Caco-2 (cell line): ENCODE measurements at regions not wholly inside any gene's neighbourhood (a gene's known extent, or its start where the extent isn't known, plus 50 kb on each side); places are given as distances from the start of the nearest gene placed in this dataset.

ENCODE experiments used
- BruUV-seq: library from RNA; stranded (reverse); fragments of 400-500 nt; replicated peaks from 2 replicates; lab custom pipeline; 2021; lab: Mats Ljungman, UMichigan
- CTCF ChIA-PET: fragments of 300-600 bp; sonication (Branson Sonifier 250); formaldehyde crosslinking; loops from one replicate; lab custom pipeline; 2022; ENCODE audit warnings: antibody characterized with exemption; lab: Charles Lee
- POLR2A ChIA-PET: fragments of 300-600 bp; sonication (Branson Sonifier 250); formaldehyde crosslinking; loops from one replicate; lab custom pipeline; 2022; ENCODE audit warnings: antibody characterized with exemption; lab: Charles Lee
- DNase-seq, 2 experiments: peaks; one replicate each; pipeline versions ENCODE4 v3.0.0 to v3.0.0-alpha.2; 2020 to 2022
- H3K27me3 ChIP-seq: replicated peaks from 2 replicates; pipeline ENCODE4 v1.6.0; 2011; ENCODE audit warnings: low read length; ENCODE audit not compliant: control insufficient read depth, insufficient read depth
- H3K36me3 ChIP-seq: 2 replicates; pipeline ENCODE4 v1.5.1; 2011; ENCODE audit warnings: low read length; ENCODE audit not compliant: control insufficient read depth, insufficient read depth
- H3K4me1 ChIP-seq: fragments of 250-450 bp; sonication (Bioruptor Pico); 2 replicates; pipeline ENCODE4 v1.5.1; 2020; ENCODE audit warnings: mild to moderate bottlenecking
- H3K4me3 ChIP-seq: 2 replicates; pipeline ENCODE4 v1.5.1; 2011; ENCODE audit warnings: low read depth, mild to moderate bottlenecking, control low read depth, low read length
- H3K9me3 ChIP-seq: fragments of 250-450 bp; sonication (Bioruptor Pico); 2 replicates; pipeline ENCODE4 v1.5.1; 2020; ENCODE audit warnings: mild to moderate bottlenecking, moderate library complexity
- H3K27ac Mint-ChIP-seq: one replicate; pipeline ENCODE4 v1.8.0; 2022; ENCODE audit warnings: mixed read lengths; ENCODE audit not compliant: unreplicated experiment
- H3K27me3 Mint-ChIP-seq: one replicate; pipeline ENCODE4 v1.8.0; 2022; ENCODE audit warnings: mixed read lengths; ENCODE audit not compliant: insufficient read depth, unreplicated experiment
- H3K36me3 Mint-ChIP-seq: one replicate; pipeline ENCODE4 v1.8.0; 2022; ENCODE audit warnings: mild to moderate bottlenecking, mixed read lengths; ENCODE audit not compliant: insufficient read depth, unreplicated experiment
- H3K4me1 Mint-ChIP-seq: one replicate; pipeline ENCODE4 v1.8.0; 2022; ENCODE audit warnings: low read depth, mixed read lengths; ENCODE audit not compliant: unreplicated experiment
- H3K4me3 Mint-ChIP-seq: one replicate; pipeline ENCODE4 v1.8.0; 2022; ENCODE audit warnings: mild to moderate bottlenecking, moderate library complexity, mixed read lengths; ENCODE audit not compliant: unreplicated experiment
- H3K9me3 Mint-ChIP-seq: one replicate; pipeline ENCODE4 v1.8.0; 2022; ENCODE audit warnings: mixed read lengths; ENCODE audit not compliant: unreplicated experiment
- intact Hi-C: fragments of 100-400 bp; cut with micrococcal nuclease; formaldehyde crosslinking; loops from one replicate; pipeline ENCODE4 v1.10.0; 2022; ENCODE audit not compliant: unreplicated experiment
- TF ChIP-seq, protein P1 (sequence below), 2 experiments: fragments of 200-600 bp in 1 of 2; IDR thresholded peaks; 1 replicate in 1 of 2; 2 replicates in 1 of 2; pipeline versions ENCODE4 v1.5.1 to v1.8.0; 2011 to 2022; ENCODE audit warnings: antibody characterized with exemption in 1 of 2, control low read depth in 1 of 2, inconsistent platforms in 1 of 2, low read depth in 1 of 2, low read length in 1 of 2, mild to moderate bottlenecking in 1 of 2, moderate library complexity in 1 of 2; ENCODE audit not compliant: insufficient read depth in 1 of 2, severe bottlenecking in 1 of 2, unreplicated experiment in 1 of 2

DNA sequence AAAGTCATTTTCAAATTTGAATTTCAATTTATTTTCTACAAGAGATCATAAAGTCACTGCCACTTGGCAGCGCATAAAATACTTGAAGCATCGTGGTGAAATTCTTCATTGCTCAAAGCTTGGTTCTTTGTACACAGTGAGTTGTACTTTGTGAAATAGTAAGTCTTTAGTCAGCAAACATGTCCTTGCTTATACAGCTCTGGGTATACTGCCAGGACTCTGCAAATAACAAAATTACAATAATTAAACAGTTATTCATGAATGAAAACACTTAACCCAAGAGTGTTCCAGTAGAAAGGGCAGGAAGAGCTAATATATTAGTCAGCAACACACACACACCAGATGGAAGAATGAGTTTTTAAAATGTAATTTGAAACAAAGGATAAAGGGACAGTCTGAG is 1300.9 kb upstream of the DIAPH2 start:
- TF ChIP-seq, protein P1, sequence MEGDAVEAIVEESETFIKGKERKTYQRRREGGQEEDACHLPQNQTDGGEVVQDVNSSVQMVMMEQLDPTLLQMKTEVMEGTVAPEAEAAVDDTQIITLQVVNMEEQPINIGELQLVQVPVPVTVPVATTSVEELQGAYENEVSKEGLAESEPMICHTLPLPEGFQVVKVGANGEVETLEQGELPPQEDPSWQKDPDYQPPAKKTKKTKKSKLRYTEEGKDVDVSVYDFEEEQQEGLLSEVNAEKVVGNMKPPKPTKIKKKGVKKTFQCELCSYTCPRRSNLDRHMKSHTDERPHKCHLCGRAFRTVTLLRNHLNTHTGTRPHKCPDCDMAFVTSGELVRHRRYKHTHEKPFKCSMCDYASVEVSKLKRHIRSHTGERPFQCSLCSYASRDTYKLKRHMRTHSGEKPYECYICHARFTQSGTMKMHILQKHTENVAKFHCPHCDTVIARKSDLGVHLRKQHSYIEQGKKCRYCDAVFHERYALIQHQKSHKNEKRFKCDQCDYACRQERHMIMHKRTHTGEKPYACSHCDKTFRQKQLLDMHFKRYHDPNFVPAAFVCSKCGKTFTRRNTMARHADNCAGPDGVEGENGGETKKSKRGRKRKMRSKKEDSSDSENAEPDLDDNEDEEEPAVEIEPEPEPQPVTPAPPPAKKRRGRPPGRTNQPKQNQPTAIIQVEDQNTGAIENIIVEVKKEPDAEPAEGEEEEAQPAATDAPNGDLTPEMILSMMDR (IDR thresholded peaks at IDR 0.05; ENCODE audit: insufficient read depth in 1 of 2, low read depth in 1 of 2, low read length in 1 of 2, severe bottlenecking in 1 of 2, unreplicated experiment in 1 of 2): no peak
- H3K27ac Mint-ChIP-seq: no peak overlapping the region
- H3K4me3 ChIP-seq: no peak overlapping the region
- no peaks in the 10 kb centered on the region for H3K4me1 Mint-ChIP-seq
- ChIA-PET CTCF (no interaction called here), POLR2A (interaction anchor here (0.6 kb wide), 1 partner anchor 244 kb away, joined by 3 read pairs; no protein-coding TSS in a partner anchor)
- BruUV-seq: no TSS peak
- H3K9me3 Mint-ChIP-seq: no peaks in the 10 kb centered on the region
- no peak for DNase-seq
- H3K9me3 ChIP-seq: no peaks in the 10 kb centered on the region
- intact Hi-C loops: no loop called here
- no peaks in the 10 kb centered on the region for H3K36me3 ChIP-seq
- no peaks in the 10 kb centered on the region for H3K36me3 Mint-ChIP-seq
- H3K4me3 Mint-ChIP-seq: no peak overlapping the region
- H3K27me3 Mint-ChIP-seq: no peaks in the 10 kb centered on the region
- no peaks in the 10 kb centered on the region for H3K27me3 ChIP-seq
- H3K4me1 ChIP-seq: no peaks in the 10 kb centered on the region

DNA sequence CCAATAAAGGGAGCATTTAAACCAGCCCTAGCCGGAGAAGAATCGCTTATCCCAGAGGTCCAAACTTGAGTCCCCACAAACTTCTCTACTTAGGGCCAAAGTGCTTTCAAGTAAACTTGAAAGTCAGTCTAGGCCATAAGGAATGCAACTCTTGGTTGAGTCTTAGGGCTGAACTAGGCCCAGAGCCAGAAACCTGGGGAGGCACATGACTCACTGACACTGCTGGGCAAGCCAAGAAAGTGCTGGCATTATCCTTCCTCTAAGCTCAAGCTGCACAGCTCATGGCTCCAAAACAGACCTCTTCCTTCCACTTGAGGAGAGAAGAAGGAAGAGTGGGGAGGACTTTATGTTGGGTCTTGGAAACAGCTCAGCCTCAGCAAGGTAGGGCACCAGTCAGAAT is 1257.3 kb upstream of the DIAPH2 start:
- Histone ChIP-seq H3K4me1 (no peaks in the 10 kb centered on the region), H3K4me3 (no peak overlapping the region), H3K9me3 (no peaks in the 10 kb centered on the region), H3K27me3 (no peaks in the 10 kb centered on the region), H3K36me3 (no peaks in the 10 kb centered on the region)
- H3K9me3 Mint-ChIP-seq: no peaks in the 10 kb centered on the region
- H3K4me3 Mint-ChIP-seq: no peak overlapping the region
- H3K4me1 Mint-ChIP-seq: no peaks in the 10 kb centered on the region
- no peak overlapping the region for H3K27ac Mint-ChIP-seq
- no TSS peak for BruUV-seq
- intact Hi-C loops: no loop called here
- H3K36me3 Mint-ChIP-seq: no peaks in the 10 kb centered on the region
- ChIA-PET CTCF (no interaction called here), POLR2A (no interaction called here)
- TF ChIP-seq, protein P1 (IDR thresholded peaks at IDR 0.05; ENCODE audit: insufficient read depth in 1 of 2, low read depth in 1 of 2, low read length in 1 of 2, severe bottlenecking in 1 of 2, unreplicated experiment in 1 of 2): no peak
- no peak for DNase-seq
- H3K27me3 Mint-ChIP-seq: no peaks in the 10 kb centered on the region

DNA sequence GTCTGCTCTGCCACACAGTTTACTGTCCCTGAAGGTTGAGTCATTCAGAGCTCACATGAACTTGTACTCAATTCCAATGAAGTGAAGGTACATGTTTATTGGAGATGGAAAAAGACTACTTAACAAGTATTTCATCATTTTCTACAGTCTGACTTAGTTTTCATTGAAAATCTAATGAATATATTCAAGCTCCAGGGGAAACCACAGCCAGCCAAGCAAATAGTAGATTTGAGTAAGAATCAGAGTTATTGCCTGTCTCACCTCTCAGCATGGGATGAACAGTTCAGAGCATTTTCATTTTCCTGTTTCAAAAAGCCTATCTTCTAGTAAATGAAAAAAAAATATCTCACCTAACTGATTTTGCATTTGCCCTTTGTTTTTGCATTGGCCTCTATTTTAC is 1249.4 kb upstream of the DIAPH2 start:
- Histone ChIP-seq H3K9me3 (no peaks in the 10 kb centered on the region), H3K4me1 (no peaks in the 10 kb centered on the region), H3K36me3 (no peaks in the 10 kb centered on the region), H3K4me3 (no peak overlapping the region), H3K27me3 (no peaks in the 10 kb centered on the region)
- no peak for DNase-seq
- Mint-ChIP-seq H3K4me3 (no peak overlapping the region), H3K27ac (no peak overlapping the region), H3K36me3 (no peaks in the 10 kb centered on the region), H3K4me1 (no peaks in the 10 kb centered on the region), H3K27me3 (no peaks in the 10 kb centered on the region), H3K9me3 (no peaks in the 10 kb centered on the region)
- CTCF ChIA-PET: no interaction called here
- TF ChIP-seq, protein P1 (IDR thresholded peaks at IDR 0.05; ENCODE audit: insufficient read depth in 1 of 2, low read depth in 1 of 2, low read length in 1 of 2, severe bottlenecking in 1 of 2, unreplicated experiment in 1 of 2): no peak
- no TSS peak for BruUV-seq
- POLR2A ChIA-PET: no interaction called here
- intact Hi-C loops: no loop called here
